Right atrium auricular region (tissue), 2 donors: ENCODE measurements at regions not wholly inside any gene's neighbourhood (a gene's known extent, or its start where the extent isn't known, plus 50 kb on each side); places are given as distances from the start of the nearest gene placed in this dataset.
"Not testable (repeated sequence)": the region's sequence is repeated elsewhere in the genome, so short reads cannot be mapped to it uniquely, and the experiment has no call there.

ENCODE experiments used
- DNase-seq: peaks from one replicate; pipeline ENCODE4 v3.0.0-alpha.2; 2019; ENCODE audit warnings: low spot score
- H3K27ac ChIP-seq, 2 donors: fragments of 200-600 bp; sonication (generic); 1 replicate in 1 of 2; 2 replicates in 1 of 2; pipeline ENCODE4 v1.5.1; 2016 to 2019
- H3K27me3 ChIP-seq, 2 donors: fragments of 200-600 bp; sonication (generic); one replicate each; pipeline versions ENCODE4 v1.5.1 to v1.6.0; 2017 to 2019
- H3K36me3 ChIP-seq: fragments of 200-600 bp; sonication (generic); one replicate; pipeline ENCODE4 v1.5.1; 2016
- H3K4me1 ChIP-seq, 2 donors: fragments of 200-600 bp; sonication (generic); one replicate each; pipeline versions ENCODE4 v1.5.1 to v1.6.0; 2017 to 2019
- H3K4me3 ChIP-seq, 2 donors: fragments of 200-600 bp; sonication (generic); 1 replicate in 1 of 2; 2 replicates in 1 of 2; pipeline ENCODE4 v1.5.1; 2017 to 2019; ENCODE audit warnings: mild to moderate bottlenecking in 1 of 2, moderate library complexity in 1 of 2
- H3K9me3 ChIP-seq, 2 donors: fragments of 200-600 bp; sonication (generic); one replicate each; pipeline ENCODE4 v1.5.1; 2019

DNA sequence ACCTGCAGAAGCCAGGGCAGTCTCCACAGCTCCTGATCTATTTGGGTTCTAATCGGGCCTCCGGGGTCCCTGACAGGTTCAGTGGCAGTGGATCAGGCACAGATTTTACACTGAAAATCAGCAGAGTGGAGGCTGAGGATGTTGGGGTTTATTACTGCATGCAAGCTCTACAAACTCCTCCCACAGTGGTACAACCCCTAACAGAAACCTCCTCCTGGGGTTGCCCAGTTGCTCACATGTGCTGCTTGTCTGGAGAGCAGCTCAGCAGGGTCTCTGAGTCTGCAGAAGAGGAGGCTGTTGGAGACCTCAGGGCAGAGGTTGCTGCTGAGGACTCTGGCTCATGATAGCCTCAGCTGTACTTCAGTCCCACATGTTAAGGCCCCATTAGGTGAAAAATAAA, 1269.1 kb downstream of the RPIA start:
- not testable (repeated sequence) for H3K4me3 ChIP-seq, H3K9me3 ChIP-seq, H3K27me3 ChIP-seq, H3K27ac ChIP-seq, H3K36me3 ChIP-seq, H3K4me1 ChIP-seq, DNase-seq

DNA sequence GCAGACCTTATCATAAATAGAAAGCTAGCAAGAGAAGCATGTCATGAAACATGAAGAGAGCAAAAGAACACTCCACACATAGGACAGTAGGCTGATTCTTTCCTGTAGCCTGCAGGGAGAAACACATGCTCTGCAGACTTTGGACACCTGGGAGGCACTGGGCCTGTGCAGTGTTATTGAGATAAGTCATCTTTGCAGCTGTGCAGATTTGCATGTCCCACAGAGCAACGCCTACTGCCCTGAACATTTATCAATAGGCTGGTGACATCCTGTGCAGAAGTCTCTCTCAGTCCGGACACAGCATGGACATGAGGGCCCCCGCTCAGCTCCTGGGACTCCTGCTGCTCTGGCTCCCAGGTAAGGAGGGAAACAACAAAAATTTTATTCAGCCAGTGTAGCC, 1277.1 kb downstream of the RPIA start:
- H3K27me3 ChIP-seq, H3K9me3 ChIP-seq, H3K36me3 ChIP-seq, H3K27ac ChIP-seq, H3K4me3 ChIP-seq, H3K4me1 ChIP-seq, DNase-seq: not testable (repeated sequence)

DNA sequence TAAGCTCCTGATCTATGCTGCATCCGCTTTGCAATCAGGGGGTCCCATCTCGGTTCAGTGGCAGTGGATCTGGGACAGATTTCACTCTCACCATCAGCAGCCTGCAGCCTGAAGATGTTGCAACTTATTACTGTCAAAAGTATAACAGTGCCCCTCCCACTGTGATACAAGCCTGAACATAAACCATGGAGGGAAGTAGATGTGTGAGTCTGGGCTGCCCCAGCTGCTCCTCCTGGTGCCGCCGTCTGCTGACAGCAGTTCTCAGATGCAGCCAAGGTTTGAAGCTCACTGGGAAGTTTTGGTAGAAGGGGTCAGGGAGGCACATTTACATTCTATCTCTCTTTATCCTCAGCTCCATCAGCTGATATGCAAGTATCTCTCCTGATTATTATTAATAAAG, 1277.7 kb downstream of the RPIA start:
- H3K36me3 ChIP-seq, H3K4me3 ChIP-seq, H3K4me1 ChIP-seq, H3K27ac ChIP-seq, H3K27me3 ChIP-seq, DNase-seq, H3K9me3 ChIP-seq: not testable (repeated sequence)

DNA sequence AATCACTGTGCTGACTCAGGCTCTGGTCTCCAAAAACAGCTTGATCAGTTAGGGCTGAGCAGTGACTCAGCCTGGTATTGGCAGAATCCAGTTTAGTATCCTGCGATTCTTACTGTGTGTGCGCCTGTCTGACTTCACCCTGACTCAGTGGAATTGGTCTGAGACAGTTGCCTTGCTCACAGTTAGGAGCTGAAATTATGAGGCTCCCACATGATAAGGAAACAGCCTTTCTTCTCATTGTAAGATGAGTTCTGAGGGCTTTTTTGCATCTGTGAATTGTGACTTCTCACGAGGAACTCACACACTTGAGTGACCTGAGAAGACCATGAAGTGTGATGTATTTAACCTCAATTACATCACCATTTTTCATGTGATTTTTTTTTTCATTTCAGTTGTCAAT, 1282.4 kb downstream of the RPIA start:
- H3K4me3 ChIP-seq, H3K27ac ChIP-seq, H3K36me3 ChIP-seq, H3K9me3 ChIP-seq, DNase-seq, H3K4me1 ChIP-seq, H3K27me3 ChIP-seq: not testable (repeated sequence)

DNA sequence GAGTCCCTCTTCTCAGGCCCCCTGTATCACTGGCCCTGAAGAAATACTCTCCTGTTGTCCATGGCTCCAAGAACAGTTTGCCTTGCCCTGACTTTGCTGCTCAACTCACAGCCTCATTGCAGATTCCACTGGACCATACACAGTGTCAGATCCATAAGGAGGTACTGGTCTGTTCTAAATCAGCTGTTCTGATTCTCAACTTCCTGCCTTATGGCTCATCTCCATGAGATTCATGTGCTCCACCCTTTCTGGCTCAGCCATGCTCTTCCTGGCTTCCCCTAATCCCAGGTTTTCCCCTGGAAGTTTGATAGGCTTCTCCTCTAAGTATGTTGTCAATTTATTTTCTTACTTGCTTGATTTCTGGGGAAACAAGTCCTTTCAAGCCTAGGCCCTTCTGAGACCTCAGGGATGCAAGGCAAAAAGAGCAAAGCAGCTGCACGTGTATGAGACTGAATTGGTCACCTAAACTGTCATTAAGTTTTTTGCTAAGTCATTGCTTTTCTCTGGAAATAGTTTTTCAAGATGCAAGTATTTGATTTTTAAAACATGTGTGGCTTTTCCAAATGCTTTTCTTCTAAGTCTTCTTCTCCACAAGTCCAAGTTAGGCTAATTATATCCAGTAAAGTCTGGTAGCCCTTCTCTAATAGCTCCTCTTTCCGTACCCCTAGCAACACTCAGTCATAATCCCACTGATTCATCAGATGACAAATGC, 1288.5 kb downstream of the RPIA start:
- H3K4me1 ChIP-seq, H3K27ac ChIP-seq, H3K9me3 ChIP-seq, H3K4me3 ChIP-seq, H3K36me3 ChIP-seq, H3K27me3 ChIP-seq, DNase-seq: not testable (repeated sequence)

DNA sequence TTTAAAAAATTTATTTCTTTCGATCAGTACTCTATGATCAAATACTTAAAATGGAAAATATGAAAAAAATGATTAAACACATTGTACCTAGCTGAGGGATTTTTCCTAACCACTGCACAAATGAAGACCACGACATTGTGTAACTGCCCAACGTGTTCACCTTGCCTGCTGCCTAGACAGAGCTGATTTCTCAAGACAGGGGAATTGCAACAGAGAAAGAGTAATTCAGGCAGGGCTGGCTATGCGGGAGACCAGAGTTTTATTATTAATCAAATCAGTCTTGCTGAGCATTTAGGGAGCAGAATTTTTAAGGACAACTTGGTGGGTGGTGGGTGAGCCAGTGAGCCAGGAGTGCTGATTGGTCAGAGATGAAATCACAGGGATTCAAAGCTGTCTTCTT, 1290.8 kb downstream of the RPIA start:
- not testable (repeated sequence) for H3K4me3 ChIP-seq, H3K27me3 ChIP-seq, H3K36me3 ChIP-seq, H3K9me3 ChIP-seq, H3K4me1 ChIP-seq, H3K27ac ChIP-seq, DNase-seq

DNA sequence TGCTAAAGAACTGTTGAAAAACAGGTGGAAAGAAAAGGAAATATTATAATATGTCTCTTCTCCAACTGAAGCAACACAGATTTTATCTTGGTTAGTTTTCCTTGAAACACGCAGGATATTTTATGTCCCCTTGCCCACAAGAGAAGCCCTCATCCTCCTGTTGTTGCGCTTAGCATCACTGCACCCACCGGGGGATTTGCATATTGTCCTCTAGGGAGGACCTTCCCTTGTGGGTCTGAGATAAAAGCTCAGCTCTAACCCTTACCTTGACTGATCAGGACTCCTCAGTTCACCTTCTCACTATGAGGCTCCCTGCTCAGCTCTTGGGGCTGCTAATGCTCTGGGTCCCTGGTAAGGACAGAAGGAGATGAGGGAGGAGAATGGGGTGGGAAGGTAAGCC, 1294.2 kb downstream of the RPIA start:
- H3K4me3 ChIP-seq, H3K9me3 ChIP-seq, H3K36me3 ChIP-seq, DNase-seq, H3K27ac ChIP-seq, H3K27me3 ChIP-seq, H3K4me1 ChIP-seq: not testable (repeated sequence)

DNA sequence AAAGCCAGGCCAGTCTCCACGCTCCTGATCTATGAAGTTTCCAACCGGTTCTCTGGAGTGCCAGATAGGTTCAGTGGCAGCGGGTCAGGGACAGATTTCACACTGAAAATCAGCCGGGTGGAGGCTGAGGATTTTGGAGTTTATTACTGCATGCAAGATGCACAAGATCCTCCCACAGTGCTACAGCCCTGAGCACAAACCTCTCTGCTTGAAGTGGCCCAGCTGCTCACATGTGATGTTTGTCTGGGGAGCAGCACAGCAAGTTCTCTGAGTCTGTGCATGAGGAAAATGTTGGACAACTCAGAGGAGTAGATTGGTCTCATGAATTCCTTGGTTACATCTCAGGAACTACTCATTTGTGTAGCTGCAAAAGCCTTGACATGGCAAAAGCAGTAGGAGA, 1295.1 kb downstream of the RPIA start:
- H3K36me3 ChIP-seq, H3K4me1 ChIP-seq, H3K9me3 ChIP-seq, H3K27ac ChIP-seq, H3K4me3 ChIP-seq, H3K27me3 ChIP-seq, DNase-seq: not testable (repeated sequence)

DNA sequence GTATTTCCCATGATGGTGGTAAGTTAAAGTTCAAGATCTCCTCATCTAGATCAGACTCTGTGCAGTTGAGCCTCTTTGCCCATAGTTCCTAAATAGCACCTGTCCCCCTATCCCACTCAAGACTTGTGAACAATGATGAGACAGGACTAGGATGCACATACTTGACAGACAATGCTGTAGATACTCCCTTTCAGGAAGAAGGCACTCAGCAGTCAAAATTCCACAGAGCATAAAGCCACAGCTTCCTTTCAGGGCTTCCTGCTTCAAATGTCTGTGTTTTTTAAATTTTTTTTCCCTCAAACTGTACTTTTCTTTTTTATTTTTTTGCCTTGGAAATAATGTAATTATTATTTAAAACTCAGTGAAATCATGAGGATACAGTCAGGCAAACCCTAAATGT, 1305.3 kb downstream of the RPIA start:
- H3K4me3 ChIP-seq, H3K4me1 ChIP-seq, DNase-seq, H3K9me3 ChIP-seq, H3K36me3 ChIP-seq, H3K27ac ChIP-seq, H3K27me3 ChIP-seq: not testable (repeated sequence)

DNA sequence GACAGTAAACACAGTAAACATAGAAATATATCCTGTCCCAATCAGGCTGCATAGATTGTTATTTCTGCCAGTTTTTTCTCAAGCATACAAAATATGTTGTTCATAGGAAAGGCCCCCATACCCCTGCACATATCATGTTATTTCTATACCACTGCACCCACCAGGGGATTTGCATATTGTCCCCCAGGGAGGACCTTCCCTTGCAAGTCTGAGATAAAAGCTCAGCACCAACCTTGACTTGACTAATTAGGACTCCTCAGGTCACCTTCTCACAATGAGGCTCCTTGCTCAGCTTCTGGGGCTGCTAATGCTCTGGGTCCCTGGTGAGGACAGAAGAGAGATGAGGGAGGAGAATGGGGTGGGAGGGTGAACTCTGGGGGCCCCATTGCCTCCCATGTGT, 1313.1 kb downstream of the RPIA start:
- H3K4me1 ChIP-seq, DNase-seq, H3K9me3 ChIP-seq, H3K4me3 ChIP-seq, H3K27ac ChIP-seq, H3K27me3 ChIP-seq, H3K36me3 ChIP-seq: not testable (repeated sequence)

DNA sequence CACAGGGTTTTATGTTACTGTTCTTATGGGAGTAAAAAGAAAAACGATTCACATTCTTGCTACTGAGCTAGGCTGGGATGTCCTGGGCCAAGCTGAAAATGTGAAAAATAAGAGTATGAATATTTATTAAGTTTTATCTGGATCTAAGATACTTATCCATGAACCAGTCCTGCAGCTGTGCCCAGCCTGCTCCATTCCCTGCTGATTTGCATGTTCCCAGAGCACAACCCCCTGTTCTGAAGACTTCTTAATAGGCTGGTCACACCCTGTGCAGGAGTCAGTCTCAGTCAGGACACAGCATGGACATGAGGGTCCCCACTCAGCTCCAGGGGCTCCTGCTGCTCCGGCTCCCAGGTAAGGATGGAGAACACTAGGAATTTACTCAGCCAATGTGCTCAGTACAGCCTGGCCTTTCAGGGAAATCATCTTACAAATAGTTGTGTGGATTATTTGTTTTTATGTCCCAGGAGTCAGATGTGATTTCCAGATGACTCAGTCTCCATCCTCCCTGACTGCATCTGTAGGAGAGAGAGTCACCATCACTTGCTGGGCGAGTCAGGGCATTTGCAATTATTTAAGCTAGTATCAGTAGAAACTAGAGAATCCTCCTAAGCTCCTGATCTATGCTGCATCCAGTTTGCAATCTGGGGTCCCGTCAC, 1319.1 kb downstream of the RPIA start:
- not testable (repeated sequence) for DNase-seq

DNA sequence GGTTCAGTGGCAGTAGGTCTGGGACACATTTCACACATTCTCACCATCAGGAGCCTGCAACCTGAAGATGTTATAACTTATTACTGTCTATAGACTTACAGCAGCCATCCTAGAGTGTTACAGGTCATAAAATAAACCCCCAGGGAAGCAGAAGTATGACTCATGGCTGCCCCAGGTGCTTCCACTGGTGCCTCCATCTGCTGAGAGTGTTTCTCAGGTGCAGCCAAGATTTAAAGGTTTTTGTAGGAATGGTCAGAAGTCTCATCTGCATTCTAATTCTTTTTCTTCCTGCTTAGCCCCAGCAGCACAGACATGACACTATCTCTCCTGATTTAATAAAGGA, 1319.6 kb downstream of the RPIA start:
- H3K4me3 ChIP-seq, H3K27ac ChIP-seq, H3K36me3 ChIP-seq, H3K9me3 ChIP-seq, H3K27me3 ChIP-seq, H3K4me1 ChIP-seq, DNase-seq: not testable (repeated sequence)

More for the DNA sequence above, 1319.1 kb downstream of the RPIA start:
- H3K9me3 ChIP-seq, H3K36me3 ChIP-seq, H3K4me1 ChIP-seq, H3K27ac ChIP-seq, H3K4me3 ChIP-seq, H3K27me3 ChIP-seq: not testable (repeated sequence)

DNA sequence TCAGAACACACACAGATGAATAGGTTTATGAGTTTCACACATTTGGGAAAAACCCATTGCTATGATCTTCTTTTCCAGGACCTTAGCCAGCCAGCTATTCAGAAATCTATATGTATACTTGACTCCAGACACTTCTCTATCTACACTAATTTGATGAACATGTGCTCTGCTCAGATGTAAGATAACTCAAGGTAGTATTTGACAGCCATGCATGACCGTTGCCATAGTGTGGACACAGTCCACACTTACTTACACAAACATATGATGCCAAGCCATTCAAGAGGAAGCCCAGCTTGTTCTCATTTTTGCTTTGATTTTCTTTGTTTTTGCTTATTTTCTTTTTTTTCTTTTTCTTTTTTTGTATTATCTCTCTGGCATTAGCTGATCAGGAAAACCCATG, 1328.4 kb downstream of the RPIA start:
- not testable (repeated sequence) for H3K9me3 ChIP-seq, DNase-seq, H3K27ac ChIP-seq, H3K27me3 ChIP-seq, H3K4me1 ChIP-seq, H3K36me3 ChIP-seq, H3K4me3 ChIP-seq
